HG03103 (cell line): ENCODE measurements at regions not wholly inside any gene's neighbourhood (a gene's known extent, or its start where the extent isn't known, plus 50 kb on each side); places are given as distances from the start of the nearest gene placed in this dataset.

ENCODE experiments used
- ATAC-seq: cut with Tn5 transposase; IDR thresholded peaks from one replicate; pipeline ENCODE4 v1.9.1; 2021; ENCODE audit warnings: low read depth; ENCODE audit not compliant: unreplicated experiment

GRCh38 chrX:149992918-149993317 is 54.6 kb upstream of the EOLA2 start:
- ATAC-seq, result no peak

GRCh38 chrX:149993989-149994388 is 55.7 kb upstream of the EOLA2 start:
- no peak for ATAC-seq

GRCh38 chrX:149996515-149996914 is 58.2 kb upstream of the EOLA2 start:
- ATAC-seq, result no peak

- no peak for ATAC-seq
Observed at GRCh38 chrX:150005027-150005426, 66.7 kb upstream of the EOLA2 start.

GRCh38 chrX:150007356-150007755 is 69.1 kb upstream of the EOLA2 start:
- no peak for ATAC-seq

GRCh38 chrX:150012647-150013381 is 74.5 kb upstream of the EOLA2 start:
- ATAC-seq, result no peak

- no peak for ATAC-seq
Observed at GRCh38 chrX:150014525-150014924, 76.2 kb upstream of the EOLA2 start.

- ATAC-seq, result no peak
Observed at GRCh38 chrX:150017868-150018267, 79.6 kb upstream of the EOLA2 start.

- ATAC-seq, result no peak
Observed at GRCh38 chrX:150018931-150019361, 80.7 kb upstream of the EOLA2 start.

- ATAC-seq, result no peak
Observed at GRCh38 chrX:150028692-150029091, 90.4 kb upstream of the EOLA2 start.

- no peak for ATAC-seq
Observed at GRCh38 chrX:150032742-150033141, 94.5 kb upstream of the EOLA2 start.

GRCh38 chrX:150034788-150035187 is 96.5 kb upstream of the EOLA2 start:
- ATAC-seq, result no peak

- ATAC-seq, result no peak
Observed at GRCh38 chrX:150035531-150035930, 97.2 kb upstream of the EOLA2 start.

- no peak for ATAC-seq
Observed at GRCh38 chrX:150036181-150036580, 97.9 kb upstream of the EOLA2 start.

GRCh38 chrX:150036641-150037040 is 98.3 kb upstream of the EOLA2 start:
- no peak for ATAC-seq

- ATAC-seq, result no peak
Observed at GRCh38 chrX:150037041-150037440, 98.8 kb upstream of the EOLA2 start.

- no peak for ATAC-seq
Observed at GRCh38 chrX:150038315-150038714, 100.0 kb upstream of the EOLA2 start.

- no peak for ATAC-seq
Observed at GRCh38 chrX:150038986-150039599, 100.8 kb upstream of the EOLA2 start.

GRCh38 chrX:150041208-150041607 is 102.9 kb upstream of the EOLA2 start:
- no peak for ATAC-seq

GRCh38 chrX:150044556-150044955 is 106.3 kb upstream of the EOLA2 start:
- ATAC-seq, result no peak

GRCh38 chrX:150047818-150048217 is 109.5 kb upstream of the EOLA2 start:
- ATAC-seq, result no peak

GRCh38 chrX:150049647-150050046 is 111.4 kb upstream of the EOLA2 start:
- ATAC-seq, result no peak
